ENCODE measurements at regions not wholly inside any gene's neighbourhood (a gene's known extent, or its start where the extent isn't known, plus 50 kb on each side); places are given as distances from the start of the nearest gene placed in this dataset.
A peak's percentile ranks its signal among the peaks of the same experiment; 100 is the strongest.

- no peak for DNase-seq
Measured at GRCh38 chr2:166634706-166635105, 140.7 kb upstream of the SCN7A start.

- DNase-seq: no peak
Measured at GRCh38 chr2:166632616-166633015, 138.6 kb upstream of the SCN7A start.

- no peak for DNase-seq
Measured at GRCh38 chr2:166628478-166629136, 134.6 kb upstream of the SCN7A start.

GRCh38 chr2:166627893-166628292 is 133.8 kb upstream of the SCN7A start:
- DNase-seq: no peak

GRCh38 chr2:166625670-166626069 is 131.6 kb upstream of the SCN7A start:
- no peak for DNase-seq

- DNase-seq: no peak
Measured at GRCh38 chr2:166614503-166614902, 120.5 kb upstream of the SCN7A start.

GRCh38 chr2:166614029-166614428 is 120.0 kb upstream of the SCN7A start:
- DNase-seq: no peak

- no peak for DNase-seq
Measured at GRCh38 chr2:166613226-166613625, 119.2 kb upstream of the SCN7A start.

GRCh38 chr2:166612214-166612613 is 118.2 kb upstream of the SCN7A start:
- no peak for DNase-seq

- no peak for DNase-seq
Measured at GRCh38 chr2:166610913-166611305, 116.9 kb upstream of the SCN7A start.

GRCh38 chr2:166610180-166610912 is 116.3 kb upstream of the SCN7A start:
- peak; percentile 12 for DNase-seq

GRCh38 chr2:166609183-166609959 is 115.3 kb upstream of the SCN7A start:
- DNase-seq: no peak

GRCh38 chr2:166607880-166608279 is 113.8 kb upstream of the SCN7A start:
- DNase-seq: no peak

GRCh38 chr2:166593403-166593802 is 99.4 kb upstream of the SCN7A start:
- no peak for DNase-seq

- no peak for DNase-seq
Measured at GRCh38 chr2:166592750-166593149, 98.7 kb upstream of the SCN7A start.

GRCh38 chr2:166591226-166591625 is 97.2 kb upstream of the SCN7A start:
- no peak for DNase-seq

- no peak for DNase-seq
Measured at GRCh38 chr2:166573391-166573790, 79.3 kb upstream of the SCN7A start.

- DNase-seq: no peak
Measured at GRCh38 chr2:166572937-166573336, 78.9 kb upstream of the SCN7A start.

- no peak for DNase-seq
Measured at GRCh38 chr2:166568409-166568808, 74.4 kb upstream of the SCN7A start.

GRCh38 chr2:166565501-166565900 is 71.5 kb upstream of the SCN7A start:
- no peak for DNase-seq

GRCh38 chr2:166563894-166564293 is 69.8 kb upstream of the SCN7A start:
- DNase-seq: no peak

- no peak for DNase-seq
Measured at GRCh38 chr2:166560022-166560421, 66.0 kb upstream of the SCN7A start.

GRCh38 chr2:166550923-166551322 is 56.9 kb upstream of the SCN7A start:
- DNase-seq: no peak

GRCh38 chr2:166545473-166545872 is 51.4 kb upstream of the SCN7A start:
- DNase-seq: no peak

All from activated CD4-positive, alpha-beta T cell treated with anti-CD3 and anti-CD28 coated beads for 48 hours (primary cell).